ENCODE measurements at regions not wholly inside any gene's neighbourhood (a gene's known extent, or its start where the extent isn't known, plus 50 kb on each side); places are given as distances from the start of the nearest gene placed in this dataset.
"Not testable (repeated sequence)": the region's sequence is repeated elsewhere in the genome, so short reads cannot be mapped to it uniquely, and the experiment has no call there.

GRCh38 chr6:73978330-73978729 is 282.3 kb downstream of the CD109 start:
- no peak overlapping the region for H3K4me3 ChIP-seq (ENCODE audit: low read length)
- no peak for DNase-seq (ENCODE audit: low read depth)
- TF ChIP-seq, protein P1, sequence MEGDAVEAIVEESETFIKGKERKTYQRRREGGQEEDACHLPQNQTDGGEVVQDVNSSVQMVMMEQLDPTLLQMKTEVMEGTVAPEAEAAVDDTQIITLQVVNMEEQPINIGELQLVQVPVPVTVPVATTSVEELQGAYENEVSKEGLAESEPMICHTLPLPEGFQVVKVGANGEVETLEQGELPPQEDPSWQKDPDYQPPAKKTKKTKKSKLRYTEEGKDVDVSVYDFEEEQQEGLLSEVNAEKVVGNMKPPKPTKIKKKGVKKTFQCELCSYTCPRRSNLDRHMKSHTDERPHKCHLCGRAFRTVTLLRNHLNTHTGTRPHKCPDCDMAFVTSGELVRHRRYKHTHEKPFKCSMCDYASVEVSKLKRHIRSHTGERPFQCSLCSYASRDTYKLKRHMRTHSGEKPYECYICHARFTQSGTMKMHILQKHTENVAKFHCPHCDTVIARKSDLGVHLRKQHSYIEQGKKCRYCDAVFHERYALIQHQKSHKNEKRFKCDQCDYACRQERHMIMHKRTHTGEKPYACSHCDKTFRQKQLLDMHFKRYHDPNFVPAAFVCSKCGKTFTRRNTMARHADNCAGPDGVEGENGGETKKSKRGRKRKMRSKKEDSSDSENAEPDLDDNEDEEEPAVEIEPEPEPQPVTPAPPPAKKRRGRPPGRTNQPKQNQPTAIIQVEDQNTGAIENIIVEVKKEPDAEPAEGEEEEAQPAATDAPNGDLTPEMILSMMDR (conservative IDR thresholded peaks at IDR 0.05; ENCODE audit: low read length), result no peak

- not testable (repeated sequence) for H3K4me3 ChIP-seq (ENCODE audit: low read length); DNase-seq (ENCODE audit: low read depth)
These were observed 276.5 kb downstream of the CD109 start for GRCh38 chr6:73972518-73972917.

- TF ChIP-seq, protein P1 (conservative IDR thresholded peaks at IDR 0.05; ENCODE audit: low read length), result peak; percentile 73
- peak; percentile 77 for DNase-seq (ENCODE audit: low read depth)
- H3K4me3 ChIP-seq (ENCODE audit: low read length), result no peak overlapping the region
These were observed 274.3 kb downstream of the CD109 start for GRCh38 chr6:73969971-73970970.

DNA sequence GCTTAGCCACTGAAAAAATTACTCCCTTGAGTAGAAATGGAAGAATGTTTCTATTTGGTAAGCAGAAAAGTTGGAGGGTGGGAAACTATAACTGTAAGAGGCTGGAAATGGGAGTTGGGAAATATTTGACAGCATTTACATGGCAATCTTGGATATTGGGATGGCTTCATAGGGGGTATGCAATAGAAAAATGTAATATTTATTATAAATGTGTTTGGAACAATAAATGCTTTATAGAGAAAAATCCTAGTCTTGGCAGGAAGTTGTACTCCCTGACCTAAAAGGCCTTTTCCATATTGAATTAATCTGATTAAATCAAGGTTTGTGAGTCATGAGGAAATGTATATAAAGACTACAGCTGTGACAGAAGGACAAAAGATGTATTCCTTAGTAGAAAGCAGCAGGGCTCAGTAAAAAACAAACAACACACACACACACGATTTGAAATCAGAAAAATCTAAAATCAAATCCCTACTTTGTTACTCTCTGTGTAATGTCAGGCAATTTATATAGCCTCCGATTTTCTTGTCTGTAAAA is 272.3 kb downstream of the CD109 start:
- DNase-seq (ENCODE audit: low read depth), result no peak
- H3K4me3 ChIP-seq (ENCODE audit: low read length), result no peak overlapping the region

DNA sequence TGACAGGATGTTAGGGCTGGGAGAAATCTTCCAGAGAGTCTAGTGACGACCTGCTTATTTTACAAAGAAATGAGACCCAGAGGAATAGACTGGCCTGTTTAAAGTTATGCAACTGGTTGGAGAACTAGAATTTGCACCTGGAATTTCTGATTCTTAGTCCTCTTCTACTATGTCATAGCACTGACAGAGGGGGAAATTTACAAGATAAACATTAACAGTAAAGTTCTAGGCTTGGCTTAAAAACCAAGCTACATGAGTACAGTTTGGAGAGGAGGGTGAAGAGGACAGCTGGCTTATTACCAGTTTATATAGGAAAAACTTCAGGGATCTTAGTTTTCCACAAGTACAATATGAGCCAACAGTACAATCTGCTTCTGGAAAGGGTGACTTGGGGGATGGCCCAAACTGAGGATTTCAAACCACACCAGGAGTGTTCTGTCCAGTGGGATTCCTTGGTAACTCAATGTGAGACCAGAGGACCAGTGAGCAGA is 269.6 kb downstream of the CD109 start:
- DNase-seq (ENCODE audit: low read depth), result no peak
- TF ChIP-seq, protein P1 (conservative IDR thresholded peaks at IDR 0.05; ENCODE audit: low read length), result no peak
- H3K4me3 ChIP-seq (ENCODE audit: low read length), result no peak overlapping the region

More for the DNA sequence above, 272.3 kb downstream of the CD109 start:
- TF ChIP-seq, protein P1 (conservative IDR thresholded peaks at IDR 0.05; ENCODE audit: low read length), result no peak

- TF ChIP-seq, protein P1 (conservative IDR thresholded peaks at IDR 0.05; ENCODE audit: low read length), result no peak
- no peak overlapping the region for H3K4me3 ChIP-seq (ENCODE audit: low read length)
- peak; percentile 23 for DNase-seq (ENCODE audit: low read depth)
These were observed 268.3 kb downstream of the CD109 start for GRCh38 chr6:73964241-73964854.

- DNase-seq (ENCODE audit: low read depth), result no peak
- TF ChIP-seq, protein P1 (conservative IDR thresholded peaks at IDR 0.05; ENCODE audit: low read length), result no peak
- no peak overlapping the region for H3K4me3 ChIP-seq (ENCODE audit: low read length)
These were observed 266.9 kb downstream of the CD109 start for GRCh38 chr6:73962884-73963283.

Measured in AG10803 (cell line).